HS-27A (cell line): ENCODE measurements at regions not wholly inside any gene's neighbourhood (a gene's known extent, or its start where the extent isn't known, plus 50 kb on each side); places are given as distances from the start of the nearest gene placed in this dataset.
A peak's percentile ranks its signal among the peaks of the same experiment; 100 is the strongest.
"Not testable (repeated sequence)": the region's sequence is repeated elsewhere in the genome, so short reads cannot be mapped to it uniquely, and the experiment has no call there.

Source experiments
- DNase-seq: peaks from one replicate; pipeline ENCODE4 v3.0.0-alpha.2; 2012; ENCODE audit warnings: low read depth, missing footprints

- no peak for DNase-seq
These were observed 137.3 kb upstream of the FHL2 start for GRCh38 chr2:105536175-105536574.

GRCh38 chr2:105529258-105529657, 130.4 kb upstream of the FHL2 start:
- not testable (repeated sequence) for DNase-seq

DNA sequence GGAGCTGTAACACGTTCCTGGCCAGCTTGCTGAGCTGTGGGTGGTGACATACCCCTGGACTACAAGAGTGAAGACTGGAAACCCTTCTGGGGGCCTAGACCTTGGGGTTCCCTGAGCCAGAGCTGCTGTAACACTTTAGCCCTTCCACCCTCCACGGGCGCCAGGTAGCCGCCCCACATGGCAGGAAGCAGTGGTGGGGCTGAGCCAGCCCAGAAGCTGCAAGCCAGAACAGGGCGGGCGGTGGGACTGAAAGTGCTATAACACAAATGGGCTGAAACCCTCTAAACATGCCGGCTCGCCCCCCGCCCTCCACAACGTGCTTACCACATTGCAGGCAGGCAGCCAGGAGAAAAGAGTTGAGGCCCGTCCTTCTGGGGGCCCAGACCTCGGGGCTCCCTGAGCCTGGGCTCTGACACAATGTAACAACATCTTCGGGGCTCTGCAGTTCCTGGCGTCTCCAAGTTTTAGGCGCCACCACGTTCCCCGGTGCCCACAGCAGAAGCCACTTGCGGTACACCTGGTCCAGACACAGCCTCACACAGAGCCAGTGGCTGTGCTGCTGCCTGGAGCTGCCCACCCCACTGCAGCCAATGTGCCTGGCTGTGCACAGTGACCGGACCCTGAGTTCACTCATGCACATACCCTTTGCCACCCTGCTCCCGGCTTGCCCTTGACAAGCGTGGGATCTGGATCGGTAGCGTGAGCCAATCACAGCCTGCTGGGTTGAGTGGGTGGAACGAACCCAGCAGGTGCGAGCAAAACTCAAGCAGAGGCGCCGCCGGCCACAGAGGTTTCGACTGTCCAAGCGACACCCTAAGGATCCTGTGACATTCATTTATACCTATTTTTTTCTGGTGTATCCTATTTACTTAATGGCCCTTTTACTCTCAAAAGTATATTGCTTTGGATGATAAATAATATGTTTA, 127.4 kb upstream of the FHL2 start:
- DNase-seq: no peak

GRCh38 chr2:105525201-105525600, 126.3 kb upstream of the FHL2 start:
- no peak for DNase-seq

- no peak for DNase-seq
These were observed 123.8 kb upstream of the FHL2 start for GRCh38 chr2:105522645-105523044.

- no peak for DNase-seq
These were observed 122.8 kb upstream of the FHL2 start for GRCh38 chr2:105521616-105522015.

DNA sequence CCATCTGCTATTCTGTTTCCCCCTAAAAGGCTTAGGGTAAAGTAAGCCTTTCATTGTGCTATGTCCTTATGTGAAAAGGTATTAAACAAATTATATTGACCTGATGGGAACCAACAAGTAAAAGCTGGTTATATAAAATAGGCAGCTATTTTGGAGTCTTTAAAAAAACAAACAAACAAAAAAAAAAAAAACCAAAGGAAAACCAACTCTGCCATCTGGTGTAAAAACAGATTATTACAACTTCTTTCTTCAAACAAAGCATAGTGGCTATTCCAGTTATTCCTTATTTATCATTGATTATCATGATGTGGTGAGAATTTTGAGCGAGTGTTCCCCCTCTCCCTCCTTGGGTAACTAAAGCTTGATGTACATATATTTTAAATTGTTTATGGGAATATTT, 122.3 kb upstream of the FHL2 start:
- DNase-seq: no peak

DNA sequence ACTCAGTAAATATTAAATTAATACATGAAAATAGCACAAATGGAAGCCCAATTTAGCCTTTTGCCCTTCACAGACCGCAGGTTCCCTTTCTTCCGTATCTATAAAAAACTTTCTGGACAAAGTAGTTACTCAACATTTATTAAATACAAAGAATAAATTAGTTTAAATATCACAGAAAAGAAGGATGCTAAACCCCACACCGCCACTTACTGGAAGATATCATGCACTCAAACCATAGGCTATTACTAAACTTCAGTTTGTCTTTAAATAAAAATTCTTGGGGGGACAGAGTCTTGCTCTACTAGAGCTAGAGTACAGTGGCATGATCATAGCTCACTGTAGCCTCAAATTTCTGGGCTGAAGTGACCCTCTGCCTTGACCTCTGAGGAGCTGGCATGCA, 120.7 kb upstream of the FHL2 start:
- DNase-seq: no peak

DNA sequence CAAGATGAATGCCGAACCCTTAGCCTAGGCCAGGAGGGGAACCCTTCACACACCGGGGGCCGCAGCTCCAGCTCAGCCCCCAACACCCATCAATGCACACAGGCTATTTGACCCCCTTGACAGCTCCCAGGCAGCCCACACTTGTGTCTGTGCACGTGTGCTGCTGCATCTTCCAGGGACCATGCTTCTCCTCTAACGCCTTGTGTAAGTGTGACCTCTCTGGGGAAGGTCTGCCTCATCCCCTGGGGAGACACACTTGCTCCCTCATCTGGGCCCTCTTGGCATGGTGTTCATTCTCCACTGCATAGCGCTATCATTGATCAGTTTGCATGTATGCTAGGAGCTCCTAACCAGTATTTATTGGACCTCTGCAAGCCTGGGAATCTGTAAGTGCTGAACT, 120.0 kb upstream of the FHL2 start:
- DNase-seq: no peak

DNA sequence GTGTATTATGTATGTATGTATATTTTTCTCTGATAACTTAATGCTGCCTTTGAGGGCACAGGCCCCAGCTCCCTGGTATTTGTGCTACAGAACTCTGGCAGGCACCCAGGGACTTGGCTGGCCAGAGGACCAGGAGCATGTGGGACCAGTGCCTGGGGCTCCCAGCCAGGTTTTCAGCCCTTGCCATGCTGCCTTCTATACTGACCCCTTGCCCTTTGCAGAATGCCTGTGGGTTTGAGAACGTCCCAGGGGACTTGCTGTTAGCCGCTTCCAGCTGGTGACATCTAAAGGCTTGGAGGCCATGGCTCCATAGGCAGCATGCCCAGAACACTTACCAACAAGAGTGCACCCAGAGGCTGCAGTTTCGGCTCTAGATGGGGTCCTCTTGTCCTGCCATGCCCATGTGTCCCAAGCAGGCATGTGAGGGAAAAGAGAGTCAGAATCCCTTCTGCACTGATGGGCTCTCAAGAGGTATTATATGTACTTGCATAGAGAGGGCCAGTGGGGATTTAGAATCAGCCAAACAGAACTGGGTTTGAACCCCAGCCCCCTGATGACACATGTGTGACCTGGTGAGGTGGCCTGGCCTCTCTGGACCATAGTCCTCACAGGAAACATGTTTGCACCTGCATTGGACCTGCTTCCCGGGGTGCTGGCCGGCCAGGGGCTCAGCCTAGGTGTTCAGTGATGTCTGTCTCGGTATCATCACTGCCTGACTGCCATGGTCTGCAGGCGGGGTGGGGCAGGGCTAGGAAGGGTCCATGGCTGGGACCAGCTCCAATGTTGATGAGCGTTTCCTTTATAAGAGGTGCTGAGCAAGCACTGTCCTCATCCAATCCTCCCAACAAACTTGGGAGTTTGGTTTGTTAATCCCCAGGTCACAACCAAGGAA, 119.2 kb upstream of the FHL2 start:
- peak; percentile 68 for DNase-seq

GRCh38 chr2:105515581-105516415, 116.9 kb upstream of the FHL2 start:
- no peak for DNase-seq

DNA sequence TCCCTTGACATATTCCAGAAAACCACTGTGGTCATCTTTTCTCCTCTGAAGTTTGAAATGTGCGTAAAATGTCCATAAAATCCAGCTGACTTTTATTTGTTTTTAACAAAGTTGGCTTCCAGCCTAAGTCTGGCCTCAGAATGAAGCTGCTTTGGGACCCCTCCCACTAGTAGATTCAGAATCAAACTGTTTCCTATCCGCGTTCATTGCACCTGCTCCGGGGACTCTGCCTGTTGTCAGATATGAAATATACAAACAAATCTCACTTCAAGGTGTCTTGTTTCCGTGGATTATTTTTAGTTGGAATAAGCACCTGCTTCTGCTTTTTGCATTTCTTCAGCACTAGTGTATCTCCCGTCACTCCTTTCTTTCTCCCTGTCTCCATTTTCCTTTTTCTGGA, 115.7 kb upstream of the FHL2 start:
- no peak for DNase-seq

DNA sequence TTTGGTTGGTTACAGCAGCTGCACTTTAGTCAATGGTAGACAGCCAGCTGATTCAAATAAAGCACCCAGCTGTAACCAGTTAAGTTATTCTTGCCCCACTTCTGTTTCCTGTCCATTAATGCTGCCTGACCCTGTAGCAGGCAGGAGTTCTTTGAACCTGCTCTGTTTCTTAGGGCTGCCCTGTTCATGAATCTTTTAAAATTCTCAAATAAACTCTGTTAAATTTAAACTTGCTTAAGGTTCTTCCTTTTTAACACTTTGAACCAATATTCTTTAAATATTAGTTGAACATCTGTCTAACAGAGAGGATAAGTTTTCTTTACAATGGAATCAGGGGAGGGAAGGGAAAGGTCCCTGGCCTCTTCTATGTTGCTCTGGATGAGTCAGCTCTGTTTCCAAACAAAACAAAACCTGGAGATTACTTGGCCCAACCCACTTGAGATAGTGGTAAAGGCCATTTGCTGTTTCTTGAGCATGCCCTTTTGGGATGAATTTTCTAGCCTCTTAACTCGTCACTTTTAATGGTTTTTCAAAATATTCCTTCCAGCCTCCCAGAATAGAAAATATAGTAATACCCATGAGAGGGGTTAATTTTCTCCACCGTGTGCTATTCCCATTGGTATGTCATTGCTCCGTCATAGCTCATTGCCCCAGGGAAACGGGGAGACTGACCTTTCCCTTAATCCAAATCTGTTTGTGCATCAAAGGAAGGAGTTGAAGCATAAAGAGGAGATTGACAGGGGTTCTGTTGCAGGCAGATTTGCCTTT, 112.1 kb upstream of the FHL2 start:
- DNase-seq: no peak

DNA sequence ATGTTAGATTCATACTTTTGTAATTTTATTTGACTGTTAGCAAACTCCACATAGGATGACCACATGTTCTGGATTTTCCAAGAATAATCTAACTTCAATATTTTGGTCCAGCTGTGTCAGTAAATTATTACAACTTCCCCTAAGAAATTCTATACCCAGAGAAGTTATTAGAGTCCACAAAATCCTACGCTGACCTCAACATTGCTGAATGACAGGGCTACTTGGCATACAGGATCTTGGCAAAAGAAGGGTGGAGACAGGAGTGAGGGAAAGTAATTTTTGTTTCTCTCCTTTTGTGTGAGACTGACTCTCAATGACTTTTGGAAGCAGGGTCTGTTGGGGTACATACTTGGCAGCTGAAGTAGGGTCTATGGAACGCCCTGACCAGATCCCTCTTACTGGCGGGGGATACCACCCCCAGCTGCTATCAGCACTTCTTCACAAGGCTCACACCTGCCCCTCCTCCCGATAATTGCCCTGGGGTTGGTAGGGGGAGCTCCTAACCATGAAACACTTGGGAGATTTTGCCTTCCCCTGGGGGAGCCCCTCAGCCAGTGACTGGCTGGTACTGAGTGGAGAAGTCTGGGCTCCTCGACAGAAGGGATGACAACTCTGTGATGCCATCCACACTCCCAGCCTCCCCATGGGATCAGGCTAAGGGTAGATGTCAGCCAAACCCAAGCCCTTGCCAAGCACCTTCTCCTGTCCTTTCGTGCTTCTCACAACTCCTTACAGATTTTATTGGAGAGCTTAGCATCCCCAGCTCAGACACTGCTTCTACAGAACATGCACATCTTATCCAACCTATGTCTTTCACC, 110.6 kb upstream of the FHL2 start:
- DNase-seq: no peak

DNA sequence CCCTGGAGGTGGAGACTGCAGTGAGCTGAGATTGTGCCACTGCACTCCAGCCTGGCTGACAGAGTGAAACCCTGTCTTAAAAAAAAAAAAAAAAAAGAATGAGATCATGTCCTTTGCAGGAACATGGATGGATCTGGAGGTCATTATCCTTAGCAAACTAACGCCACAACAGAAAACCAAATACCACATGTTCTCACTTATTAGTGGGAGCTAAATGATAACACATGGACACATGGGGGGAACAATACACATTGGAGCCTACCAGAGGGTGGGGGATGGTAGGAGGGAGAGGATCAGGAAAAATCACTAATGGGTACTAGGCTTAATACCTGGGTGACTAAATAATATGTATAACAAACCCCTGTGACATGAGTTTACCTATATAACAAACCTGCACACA, 108.0 kb upstream of the FHL2 start:
- not testable (repeated sequence) for DNase-seq

DNA sequence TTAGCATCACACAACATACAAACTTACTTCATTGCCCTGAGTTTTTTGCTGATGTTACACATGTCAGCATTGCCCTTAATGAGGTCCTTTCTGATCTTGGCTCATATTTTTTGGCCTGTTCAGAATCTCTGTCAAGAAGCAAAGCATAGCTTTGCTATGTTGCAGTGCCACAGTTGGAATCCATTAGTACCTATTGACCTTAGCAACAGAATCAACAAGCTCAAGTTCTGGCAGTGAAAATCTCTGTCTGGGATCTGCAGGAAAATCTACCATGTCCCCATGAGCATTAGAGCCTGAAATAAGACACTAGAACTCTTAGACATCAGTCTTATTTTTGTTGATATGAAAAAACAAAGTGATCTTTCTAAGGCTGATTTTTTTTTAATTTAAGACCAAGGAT, 105.6 kb upstream of the FHL2 start:
- no peak for DNase-seq

- no peak for DNase-seq
These were observed 103.9 kb upstream of the FHL2 start for GRCh38 chr2:105502625-105503334.

DNA sequence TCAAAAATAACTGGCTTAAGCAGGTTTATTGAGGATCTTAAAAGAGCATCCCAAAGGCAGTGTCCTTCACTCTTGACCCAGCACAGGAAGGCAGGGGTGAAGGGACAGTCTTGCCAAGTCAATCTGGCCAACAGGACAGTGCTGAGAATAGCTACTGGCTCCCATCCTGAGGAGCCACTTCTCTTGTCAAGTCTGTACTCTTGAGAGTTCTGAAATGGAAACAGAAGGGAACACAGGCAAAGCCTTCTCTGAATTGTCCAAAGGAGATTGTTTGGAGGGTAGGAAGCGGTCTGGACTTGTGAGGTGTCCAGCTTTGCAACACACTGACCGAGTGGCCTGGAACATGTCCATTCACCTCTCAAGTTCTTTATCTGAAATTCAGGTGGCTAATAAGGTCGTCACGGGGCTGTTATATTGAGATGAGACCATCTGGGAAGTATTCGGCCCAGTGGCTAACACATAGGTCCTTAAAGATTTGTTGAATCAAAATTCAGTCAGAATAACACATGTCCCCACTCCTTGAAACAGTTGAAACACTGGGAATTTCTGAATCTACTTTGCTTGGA, 99.5 kb upstream of the FHL2 start:
- no peak for DNase-seq

DNA sequence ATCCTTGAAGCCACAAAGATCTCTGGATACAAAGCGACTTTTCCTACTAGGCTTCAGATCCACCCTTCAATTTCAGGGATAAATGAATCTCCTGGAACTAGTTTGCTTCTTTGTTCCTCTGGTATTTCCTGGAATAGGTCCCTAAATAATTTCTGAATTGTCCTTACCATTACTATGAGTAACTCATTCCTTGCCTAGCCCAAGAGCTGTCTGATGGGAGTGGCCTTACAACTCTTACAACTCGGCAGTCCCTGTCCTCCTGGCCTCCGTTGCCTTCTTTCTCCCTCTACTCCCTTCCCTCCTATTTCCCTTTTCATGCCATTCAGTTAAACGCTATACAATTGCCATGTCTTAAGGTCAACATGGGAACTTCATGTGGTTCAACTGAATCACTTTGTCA, 98.2 kb upstream of the FHL2 start:
- DNase-seq: no peak
